Lung (tissue), 11 donors: ENCODE measurements at regions not wholly inside any gene's neighbourhood (a gene's known extent, or its start where the extent isn't known, plus 50 kb on each side); places are given as distances from the start of the nearest gene placed in this dataset.

Experiments
- ATAC-seq: fragments of 200-7000 bp; cut with Tn5 transposase; one replicate; pipeline ENCODE4 v1.9.1; 2020; ENCODE audit warnings: moderate number of reproducible peaks; ENCODE audit not compliant: insufficient read depth, low FRiP score
- DNase-seq, 3 donors: peaks; one replicate each; pipeline ENCODE4 v3.0.0-alpha.2; 2013 to 2017
- H3K27ac ChIP-seq, 2 donors: one replicate each; pipeline ENCODE4 v1.5.1; 2013; ENCODE audit warnings: mild to moderate bottlenecking in 2 of 2, moderate library complexity in 2 of 2, control low read depth in 1 of 2, inconsistent platforms in 1 of 2, low read depth in 1 of 2, low read length in 1 of 2
- H3K27me3 ChIP-seq, 3 donors: one replicate each; pipeline ENCODE4 v1.5.1; 2013; ENCODE audit warnings: low read length in 2 of 3; ENCODE audit not compliant: control insufficient read depth in 3 of 3, insufficient read depth in 3 of 3
- H3K36me3 ChIP-seq, 4 donors: one replicate each; pipeline ENCODE4 v1.5.1; 2013; ENCODE audit warnings: low read length in 4 of 4, mild to moderate bottlenecking in 1 of 4, moderate library complexity in 1 of 4; ENCODE audit not compliant: control insufficient read depth in 4 of 4, insufficient read depth in 4 of 4
- H3K4me1 ChIP-seq, 5 donors: one replicate each; pipeline ENCODE4 v1.5.1; 2013; ENCODE audit warnings: low read length in 5 of 5, mild to moderate bottlenecking in 2 of 5, moderate library complexity in 1 of 5; ENCODE audit not compliant: control insufficient read depth in 5 of 5, insufficient read depth in 5 of 5
- H3K4me3 ChIP-seq: one replicate; pipeline ENCODE4 v1.5.1; 2013; ENCODE audit warnings: mild to moderate bottlenecking, control low read depth, moderate library complexity
- H3K9ac ChIP-seq, 2 donors: one replicate each; pipeline ENCODE4 v1.5.1; 2013; ENCODE audit warnings: low read length in 2 of 2, control low read depth in 1 of 2; ENCODE audit not compliant: insufficient read depth in 1 of 2
- H3K9me3 ChIP-seq, 4 donors: one replicate each; pipeline ENCODE4 v1.5.1; 2013; ENCODE audit warnings: low read length in 3 of 4, mild to moderate bottlenecking in 1 of 4, moderate library complexity in 1 of 4; ENCODE audit not compliant: control insufficient read depth in 4 of 4, insufficient read depth in 3 of 4
- WGBS, 2 donors: extraction: QIAGEN DNeasy Blood & Tissue Kit; methylation state at CpG; one replicate each; pipeline ENCODE4 v1.1.7; 2013; 5-methylcytosine and 5-hydroxymethylcytosine counted together
- TF ChIP-seq, protein P1 (sequence below): IDR thresholded peaks from 2 replicates; pipeline ENCODE4 v1.5.1; 2012; ENCODE audit warnings: mild to moderate bottlenecking; ENCODE audit errors: control extremely low read depth, extremely low read depth
- donor health status: control.
- donor health status: control.
- donor health status: Bipolar disorder and iron deficiency.
- donor health status: healthy.
- donor health status: DM: yes; HTN: yes; CAD: no.

GRCh38 chr1:83725735-83726360 is 273.1 kb downstream of the TTLL7 start:
- TF ChIP-seq, protein P1, sequence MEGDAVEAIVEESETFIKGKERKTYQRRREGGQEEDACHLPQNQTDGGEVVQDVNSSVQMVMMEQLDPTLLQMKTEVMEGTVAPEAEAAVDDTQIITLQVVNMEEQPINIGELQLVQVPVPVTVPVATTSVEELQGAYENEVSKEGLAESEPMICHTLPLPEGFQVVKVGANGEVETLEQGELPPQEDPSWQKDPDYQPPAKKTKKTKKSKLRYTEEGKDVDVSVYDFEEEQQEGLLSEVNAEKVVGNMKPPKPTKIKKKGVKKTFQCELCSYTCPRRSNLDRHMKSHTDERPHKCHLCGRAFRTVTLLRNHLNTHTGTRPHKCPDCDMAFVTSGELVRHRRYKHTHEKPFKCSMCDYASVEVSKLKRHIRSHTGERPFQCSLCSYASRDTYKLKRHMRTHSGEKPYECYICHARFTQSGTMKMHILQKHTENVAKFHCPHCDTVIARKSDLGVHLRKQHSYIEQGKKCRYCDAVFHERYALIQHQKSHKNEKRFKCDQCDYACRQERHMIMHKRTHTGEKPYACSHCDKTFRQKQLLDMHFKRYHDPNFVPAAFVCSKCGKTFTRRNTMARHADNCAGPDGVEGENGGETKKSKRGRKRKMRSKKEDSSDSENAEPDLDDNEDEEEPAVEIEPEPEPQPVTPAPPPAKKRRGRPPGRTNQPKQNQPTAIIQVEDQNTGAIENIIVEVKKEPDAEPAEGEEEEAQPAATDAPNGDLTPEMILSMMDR, result no peak
- ATAC-seq (no peak), DNase-seq (no peak)
- H3K9ac ChIP-seq, result no peak overlapping the region
- no peaks in the 10 kb centered on the region for H3K9me3 ChIP-seq
- WGBS, 2 donors, result 87 to 92% methylated on average over 5 of the region's 5 CpGs
- H3K27me3 ChIP-seq, result no peaks in the 10 kb centered on the region
- H3K4me3 ChIP-seq, result no peak overlapping the region
- H3K27ac ChIP-seq, result no peak overlapping the region
- H3K4me1 ChIP-seq, result no peaks in the 10 kb centered on the region
- no peaks in the 10 kb centered on the region for H3K36me3 ChIP-seq

- Histone ChIP-seq H3K9me3 (no peaks in the 10 kb centered on the region), H3K27me3 (no peaks in the 10 kb centered on the region), H3K4me1 (no peaks in the 10 kb centered on the region), H3K4me3 (no peak overlapping the region), H3K27ac (no peak overlapping the region), H3K36me3 (no peaks in the 10 kb centered on the region), H3K9ac (no peak overlapping the region)
- DNase-seq, result no peak
- no peak for ATAC-seq
- WGBS, 2 donors, result 88 to 91% methylated on average over 6 of the region's 6 CpGs
- TF ChIP-seq, protein P1, result no peak
Observed at GRCh38 chr1:83718338-83718737, 280.6 kb downstream of the TTLL7 start.

DNA sequence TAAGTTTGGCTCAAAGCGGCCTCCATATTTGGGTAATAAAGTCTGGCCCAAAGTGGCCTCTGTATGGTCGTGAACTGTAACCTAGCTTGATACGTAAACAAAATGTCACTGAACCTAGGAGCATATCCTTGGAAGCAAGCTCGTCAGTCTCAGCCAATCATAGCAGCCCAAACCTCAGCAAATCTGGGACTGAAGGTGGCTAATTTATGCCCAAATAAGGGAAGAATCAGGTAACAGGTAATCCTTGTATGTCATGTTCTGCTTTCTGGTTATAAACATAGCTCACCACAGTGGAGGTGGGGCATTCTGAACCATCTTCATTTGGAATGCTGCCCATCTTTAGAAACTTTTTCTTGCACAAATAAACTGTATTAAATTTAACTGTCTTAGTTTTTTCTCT is 281.1 kb downstream of the TTLL7 start:
- H3K9ac ChIP-seq, result no peak overlapping the region
- no peak overlapping the region for H3K4me3 ChIP-seq
- no peak overlapping the region for H3K27ac ChIP-seq
- no peaks in the 10 kb centered on the region for H3K27me3 ChIP-seq
- DNase-seq (no peak), ATAC-seq (no peak)
- TF ChIP-seq, protein P1, result no peak
- no peaks in the 10 kb centered on the region for H3K4me1 ChIP-seq
- no peaks in the 10 kb centered on the region for H3K9me3 ChIP-seq
- H3K36me3 ChIP-seq, result no peaks in the 10 kb centered on the region
- WGBS, 2 donors, result 91% methylated on average over 4 of the region's 4 CpGs

- DNase-seq (no peak), ATAC-seq (no peak)
- 78 to 82% methylated on average over 3 of the region's 3 CpGs for WGBS, 2 donors
- Histone ChIP-seq H3K9ac (no peak overlapping the region), H3K9me3 (peaks cover 0 to 3% (median 0%) of the 10 kb centered on the region in 4 donors), H3K27ac (no peak overlapping the region), H3K4me3 (no peak overlapping the region), H3K27me3 (no peaks in the 10 kb centered on the region), H3K36me3 (no peaks in the 10 kb centered on the region), H3K4me1 (no peaks in the 10 kb centered on the region)
- TF ChIP-seq, protein P1, result no peak
Observed at GRCh38 chr1:83716641-83717040, 282.3 kb downstream of the TTLL7 start.
